Panc1 (cell line): ENCODE measurements at regions not wholly inside any gene's neighbourhood (a gene's known extent, or its start where the extent isn't known, plus 50 kb on each side); places are given as distances from the start of the nearest gene placed in this dataset.

Experiments used
- ATAC-seq: fragments of 200-7000 bp; cut with Tn5 transposase; 2 replicates; pipeline ENCODE4 v1.9.1; 2020; ENCODE audit warnings: mild to moderate bottlenecking, moderate library complexity
- BruUV-seq: library from RNA; stranded (reverse); fragments of 400-500 nt; replicated peaks from 2 replicates; lab custom pipeline; 2021; lab: Mats Ljungman, UMichigan
- CTCF ChIA-PET: fragments of 300-600 bp; sonication (Branson Sonifier 250); formaldehyde crosslinking; loops from one replicate; lab custom pipeline; 2022; ENCODE audit warnings: antibody characterized with exemption; lab: Charles Lee
- POLR2A ChIA-PET: fragments of 300-600 bp; sonication (Branson Sonifier 250); formaldehyde crosslinking; loops from one replicate; lab custom pipeline; 2022; ENCODE audit warnings: antibody characterized with exemption; lab: Charles Lee
- DNase-seq: peaks from one replicate; pipeline ENCODE4 v3.0.0-alpha.2; 2010; ENCODE audit warnings: low read depth, low spot score
- H3K27ac ChIP-seq: 2 replicates; pipeline ENCODE4 v1.5.1; 2011; ENCODE audit warnings: mild to moderate bottlenecking, low read length, inconsistent platforms
- H3K27me3 ChIP-seq: fragments of 200-500 bp; sonication (Bioruptor generic); 2 replicates; pipeline ENCODE4 v1.6.0; 2014; ENCODE audit warnings: low read length, inconsistent platforms; ENCODE audit not compliant: control insufficient read depth, insufficient read depth
- H3K36me3 ChIP-seq: fragments of 200-500 bp; sonication (Bioruptor generic); 2 replicates; pipeline ENCODE4 v1.5.1; 2014; ENCODE audit warnings: inconsistent platforms, mild to moderate bottlenecking, low read length, moderate library complexity; ENCODE audit not compliant: control insufficient read depth, insufficient read depth
- H3K4me1 ChIP-seq: 2 replicates; pipeline ENCODE4 v1.5.1; 2011; ENCODE audit warnings: inconsistent platforms, mild to moderate bottlenecking, low read length, moderate library complexity; ENCODE audit not compliant: control insufficient read depth, insufficient read depth
- H3K4me3 ChIP-seq, 2 experiments: 2 replicates each; pipeline ENCODE4 v1.5.1; 2011 to 2012; ENCODE audit warnings: low read depth in 2 of 2, low read length in 2 of 2, mild to moderate bottlenecking in 2 of 2, inconsistent platforms in 1 of 2, moderate library complexity in 1 of 2
- H3K9me3 ChIP-seq: fragments of 200-500 bp; sonication (Bioruptor generic); 2 replicates; pipeline ENCODE4 v1.5.1; 2014; ENCODE audit warnings: low read depth, mild to moderate bottlenecking, inconsistent platforms, low read length, moderate library complexity; ENCODE audit not compliant: control insufficient read depth, insufficient read depth
- POLR2AphosphoS5 ChIP-seq: IDR thresholded peaks from 2 replicates; pipeline ENCODE4 v1.6.1; 2012; ENCODE audit warnings: mild to moderate bottlenecking, low read depth, low read length, moderate library complexity
- SIN3A ChIP-seq: IDR thresholded peaks from 2 replicates; pipeline ENCODE4 v1.6.1; 2012; ENCODE audit warnings: low read depth, mild to moderate bottlenecking, low read length, moderate library complexity, borderline replicate concordance; ENCODE audit not compliant: insufficient read depth
- TCF7L2 ChIP-seq: IDR thresholded peaks from 2 replicates; pipeline ENCODE4 v1.6.1; 2011; ENCODE audit warnings: mild to moderate bottlenecking, low read depth, low read length, inconsistent platforms
- in situ Hi-C: cut with HindIII; loops from 2 replicates; pipeline ENCODE4 v1.10.0; 2016; ENCODE audit warnings: low sequenced_read_pairs, low pct_unique_long_range_greater_than_20kb
- intact Hi-C: fragments of 100-400 bp; cut with micrococcal nuclease; formaldehyde crosslinking; loops from one replicate; pipeline ENCODE4 v1.10.0; 2022; ENCODE audit not compliant: unreplicated experiment
- TF ChIP-seq, protein P1 (sequence below), 2 experiments: IDR thresholded peaks; 2 replicates each; pipeline ENCODE4 v1.6.1; 2011 to 2012; ENCODE audit warnings: low read depth in 2 of 2, control low read depth in 1 of 2, low read length in 1 of 2, mild to moderate bottlenecking in 1 of 2, moderate library complexity in 1 of 2; ENCODE audit not compliant: insufficient read depth in 1 of 2
- TF ChIP-seq, protein P2 (sequence below): fragments of 450-650 bp; IDR thresholded peaks from 2 replicates; pipeline ENCODE4 v1.5.1; 2017; ENCODE audit warnings: mild to moderate bottlenecking

DNA sequence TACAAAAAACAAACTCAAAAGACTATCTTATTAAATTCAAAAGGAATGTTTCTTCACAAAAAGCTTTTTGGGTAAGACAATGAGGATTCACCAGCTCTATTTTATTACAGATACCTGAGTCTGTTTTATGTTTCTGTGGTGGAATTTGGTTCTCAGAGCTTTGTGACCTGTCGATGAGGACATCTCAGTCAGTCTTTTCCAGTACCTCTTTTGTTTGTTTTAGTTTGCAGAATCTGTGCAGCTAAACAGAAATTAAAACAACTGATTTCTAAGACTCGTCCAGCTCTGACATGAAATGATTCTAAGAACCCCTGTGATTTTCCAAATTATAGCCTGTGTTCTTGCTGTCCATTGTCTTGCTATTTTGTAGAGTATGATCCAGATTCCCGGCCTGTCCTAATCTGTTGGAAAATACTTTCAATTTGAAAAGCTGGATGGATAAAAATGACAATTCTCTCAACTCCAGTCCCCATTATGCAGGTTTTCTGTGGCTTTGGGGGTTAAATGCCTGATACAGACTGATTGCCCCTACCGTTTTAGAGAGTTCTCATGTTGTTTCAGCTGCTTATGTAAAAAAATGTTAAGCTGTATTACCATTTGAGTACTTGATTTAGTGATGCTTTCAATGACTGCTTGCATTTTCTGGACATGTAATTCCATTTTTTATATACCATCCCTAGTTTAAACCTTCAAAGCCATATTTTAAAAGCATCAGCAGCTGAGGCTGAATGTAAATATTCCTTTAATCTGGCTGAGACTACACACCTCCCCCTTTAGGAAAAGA lies 94.2 kb upstream of the TAB2 start:
- in situ Hi-C loops: no loop called here
- ChIA-PET CTCF (interaction anchor here (0.7 kb wide), 1 partner anchor 171 kb away, joined by 3 read pairs; no protein-coding TSS in a partner anchor), POLR2A (no interaction called here)
- no peak for TF ChIP-seq TCF7L2
- no peak for TF ChIP-seq SIN3A
- TF ChIP-seq POLR2AphosphoS5: no peak
- TF ChIP-seq, protein P1, sequence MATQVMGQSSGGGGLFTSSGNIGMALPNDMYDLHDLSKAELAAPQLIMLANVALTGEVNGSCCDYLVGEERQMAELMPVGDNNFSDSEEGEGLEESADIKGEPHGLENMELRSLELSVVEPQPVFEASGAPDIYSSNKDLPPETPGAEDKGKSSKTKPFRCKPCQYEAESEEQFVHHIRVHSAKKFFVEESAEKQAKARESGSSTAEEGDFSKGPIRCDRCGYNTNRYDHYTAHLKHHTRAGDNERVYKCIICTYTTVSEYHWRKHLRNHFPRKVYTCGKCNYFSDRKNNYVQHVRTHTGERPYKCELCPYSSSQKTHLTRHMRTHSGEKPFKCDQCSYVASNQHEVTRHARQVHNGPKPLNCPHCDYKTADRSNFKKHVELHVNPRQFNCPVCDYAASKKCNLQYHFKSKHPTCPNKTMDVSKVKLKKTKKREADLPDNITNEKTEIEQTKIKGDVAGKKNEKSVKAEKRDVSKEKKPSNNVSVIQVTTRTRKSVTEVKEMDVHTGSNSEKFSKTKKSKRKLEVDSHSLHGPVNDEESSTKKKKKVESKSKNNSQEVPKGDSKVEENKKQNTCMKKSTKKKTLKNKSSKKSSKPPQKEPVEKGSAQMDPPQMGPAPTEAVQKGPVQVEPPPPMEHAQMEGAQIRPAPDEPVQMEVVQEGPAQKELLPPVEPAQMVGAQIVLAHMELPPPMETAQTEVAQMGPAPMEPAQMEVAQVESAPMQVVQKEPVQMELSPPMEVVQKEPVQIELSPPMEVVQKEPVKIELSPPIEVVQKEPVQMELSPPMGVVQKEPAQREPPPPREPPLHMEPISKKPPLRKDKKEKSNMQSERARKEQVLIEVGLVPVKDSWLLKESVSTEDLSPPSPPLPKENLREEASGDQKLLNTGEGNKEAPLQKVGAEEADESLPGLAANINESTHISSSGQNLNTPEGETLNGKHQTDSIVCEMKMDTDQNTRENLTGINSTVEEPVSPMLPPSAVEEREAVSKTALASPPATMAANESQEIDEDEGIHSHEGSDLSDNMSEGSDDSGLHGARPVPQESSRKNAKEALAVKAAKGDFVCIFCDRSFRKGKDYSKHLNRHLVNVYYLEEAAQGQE (IDR thresholded peaks at IDR 0.05; ENCODE audit: insufficient read depth in 1 of 2, low read depth in 2 of 2, low read length in 1 of 2): no peak
- TF ChIP-seq, protein P2, sequence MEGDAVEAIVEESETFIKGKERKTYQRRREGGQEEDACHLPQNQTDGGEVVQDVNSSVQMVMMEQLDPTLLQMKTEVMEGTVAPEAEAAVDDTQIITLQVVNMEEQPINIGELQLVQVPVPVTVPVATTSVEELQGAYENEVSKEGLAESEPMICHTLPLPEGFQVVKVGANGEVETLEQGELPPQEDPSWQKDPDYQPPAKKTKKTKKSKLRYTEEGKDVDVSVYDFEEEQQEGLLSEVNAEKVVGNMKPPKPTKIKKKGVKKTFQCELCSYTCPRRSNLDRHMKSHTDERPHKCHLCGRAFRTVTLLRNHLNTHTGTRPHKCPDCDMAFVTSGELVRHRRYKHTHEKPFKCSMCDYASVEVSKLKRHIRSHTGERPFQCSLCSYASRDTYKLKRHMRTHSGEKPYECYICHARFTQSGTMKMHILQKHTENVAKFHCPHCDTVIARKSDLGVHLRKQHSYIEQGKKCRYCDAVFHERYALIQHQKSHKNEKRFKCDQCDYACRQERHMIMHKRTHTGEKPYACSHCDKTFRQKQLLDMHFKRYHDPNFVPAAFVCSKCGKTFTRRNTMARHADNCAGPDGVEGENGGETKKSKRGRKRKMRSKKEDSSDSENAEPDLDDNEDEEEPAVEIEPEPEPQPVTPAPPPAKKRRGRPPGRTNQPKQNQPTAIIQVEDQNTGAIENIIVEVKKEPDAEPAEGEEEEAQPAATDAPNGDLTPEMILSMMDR: no peak
- no TSS peak for BruUV-seq
- Histone ChIP-seq H3K4me3 (no peak overlapping the region), H3K27ac (no peak overlapping the region), H3K36me3 (no peaks in the 10 kb centered on the region), H3K27me3 (no peaks in the 10 kb centered on the region), H3K9me3 (no peaks in the 10 kb centered on the region), H3K4me1 (no peaks in the 10 kb centered on the region)
- intact Hi-C loops: no loop called here
- ATAC-seq: no peak
- DNase-seq: no peak

DNA sequence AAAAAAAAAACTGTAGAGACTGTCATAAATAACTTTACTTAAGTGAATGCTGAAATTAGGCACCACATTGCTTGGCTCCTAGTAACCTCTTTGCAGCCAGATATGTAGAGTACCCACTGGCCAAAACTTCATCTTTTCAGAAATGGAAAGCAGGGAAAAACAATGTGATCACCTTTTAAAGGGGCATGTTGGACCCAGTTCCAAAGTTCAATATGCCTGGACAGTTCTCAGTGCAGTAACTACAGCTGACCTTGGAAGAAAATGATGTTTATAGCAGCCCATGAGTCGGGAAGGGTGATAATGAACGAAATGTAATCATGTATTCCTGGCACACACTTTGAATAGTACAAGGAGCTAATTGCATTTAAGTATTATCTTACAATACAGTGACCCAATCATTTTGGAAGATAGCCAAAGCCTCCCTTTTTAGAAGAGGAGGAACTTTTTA lies 93.6 kb upstream of the TAB2 start:
- POLR2A ChIA-PET: no interaction called here
- in situ Hi-C loops: no loop called here
- DNase-seq: no peak
- no peak for ATAC-seq
- BruUV-seq: no TSS peak
- intact Hi-C loops: no loop called here
- H3K27me3 ChIP-seq: no peaks in the 10 kb centered on the region
- H3K4me1 ChIP-seq: no peaks in the 10 kb centered on the region
- no peak for TF ChIP-seq SIN3A
- TF ChIP-seq TCF7L2: no peak
- TF ChIP-seq, protein P1 (IDR thresholded peaks at IDR 0.05; ENCODE audit: insufficient read depth in 1 of 2, low read depth in 2 of 2, low read length in 1 of 2): no peak
- no peak for TF ChIP-seq POLR2AphosphoS5
- TF ChIP-seq, protein P2: no peak
- no peaks in the 10 kb centered on the region for H3K36me3 ChIP-seq
- no peaks in the 10 kb centered on the region for H3K9me3 ChIP-seq
- H3K27ac ChIP-seq: no peak overlapping the region
- no peak overlapping the region for H3K4me3 ChIP-seq
- CTCF ChIA-PET: interaction anchor here (0.7 kb wide), 1 partner anchor 171 kb away, joined by 3 read pairs; no protein-coding TSS in a partner anchor
